GM18858 (cell line): ENCODE measurements at regions not wholly inside any gene's neighbourhood (a gene's known extent, or its start where the extent isn't known, plus 50 kb on each side); places are given as distances from the start of the nearest gene placed in this dataset.

Source experiments
- ATAC-seq: cut with Tn5 transposase; IDR thresholded peaks from one replicate; pipeline ENCODE4 v1.9.1; 2021; ENCODE audit not compliant: unreplicated experiment

GRCh38 chr22:49282596-49282995 lies 545.1 kb downstream of the BRD1 start:
- ATAC-seq: no peak

DNA sequence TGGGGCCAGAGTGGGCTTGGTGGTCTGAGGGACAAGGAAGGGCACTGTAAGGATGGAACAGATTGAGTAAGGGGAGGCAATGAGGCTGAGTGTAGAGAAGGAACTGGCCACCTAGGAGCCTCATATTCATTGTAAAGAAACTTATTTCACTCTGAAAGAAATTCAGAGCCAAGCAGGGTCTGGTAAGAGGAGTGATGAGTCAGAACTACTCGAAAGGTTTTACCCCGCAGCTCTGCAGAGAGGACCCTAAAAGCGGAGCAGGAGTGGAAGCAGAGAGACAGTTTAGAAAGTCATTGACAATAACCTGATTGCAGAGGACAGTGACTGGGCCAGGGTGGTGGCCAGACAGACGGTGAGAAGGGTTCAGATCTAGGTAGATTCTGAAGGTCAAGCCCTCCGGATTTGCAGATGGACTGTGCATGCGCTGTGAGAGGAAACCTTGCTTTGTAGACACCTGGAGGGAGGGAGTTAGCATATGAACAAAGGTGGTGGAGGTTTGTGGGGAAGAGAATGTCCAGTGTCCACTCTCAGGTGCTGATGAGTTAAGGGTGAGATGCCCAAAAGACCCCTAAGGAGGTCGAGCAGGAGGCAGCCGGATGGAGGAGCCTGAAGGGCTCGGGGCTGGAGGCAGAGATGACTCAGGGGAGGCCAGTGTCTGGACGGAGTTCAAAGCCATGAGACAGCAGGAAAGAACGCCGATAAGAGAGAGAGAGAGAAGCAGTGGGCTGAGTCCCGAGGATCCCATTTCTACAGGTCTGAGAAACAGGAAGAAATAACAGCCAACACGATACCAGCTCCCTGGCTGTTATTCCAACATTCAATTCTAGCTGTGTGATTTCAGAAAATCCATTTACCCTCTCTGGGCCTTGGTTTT lies 546.0 kb downstream of the BRD1 start:
- ATAC-seq: no peak

DNA sequence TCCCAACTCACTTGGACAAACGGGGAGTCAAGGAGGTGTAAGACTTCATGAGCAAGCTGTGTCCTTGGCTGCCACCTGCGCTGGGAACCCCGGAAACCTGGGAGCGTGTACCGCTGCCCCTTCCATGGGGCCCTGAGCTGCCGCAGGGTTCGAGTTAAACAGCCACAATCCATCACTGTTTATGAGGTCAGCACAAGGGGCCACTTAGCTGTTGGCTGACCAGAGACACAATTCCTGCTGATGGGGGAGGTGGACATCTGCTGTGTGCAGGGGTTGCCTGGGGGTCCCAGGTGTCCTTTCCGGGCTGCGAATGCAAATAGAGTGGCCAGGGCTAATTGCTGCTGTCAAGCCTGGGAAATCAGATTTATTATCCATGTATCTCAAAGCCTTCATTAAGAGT lies 549.3 kb downstream of the BRD1 start:
- ATAC-seq: no peak

DNA sequence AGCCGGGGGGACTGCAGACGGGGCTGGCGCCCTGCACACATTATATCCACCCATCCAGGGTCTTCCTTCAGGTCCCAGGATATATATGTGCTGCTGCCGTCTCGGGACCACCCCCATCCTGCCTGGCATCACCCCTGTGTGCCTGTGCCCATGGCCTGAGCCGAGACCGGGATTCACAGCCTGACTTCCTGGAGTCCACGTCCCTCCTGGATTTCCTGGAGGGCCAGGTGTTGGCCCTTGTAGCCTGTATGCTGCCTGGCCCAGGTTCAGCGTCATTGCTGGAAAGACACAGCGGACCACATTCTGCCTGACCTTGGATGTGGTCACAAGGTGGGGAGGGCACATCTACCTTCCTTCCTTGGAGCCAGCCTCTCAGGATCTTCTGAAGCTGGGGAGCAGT lies 551.1 kb downstream of the BRD1 start:
- no peak for ATAC-seq

- ATAC-seq: no peak
Observed at GRCh38 chr22:49274754-49275380, 552.8 kb downstream of the BRD1 start.

DNA sequence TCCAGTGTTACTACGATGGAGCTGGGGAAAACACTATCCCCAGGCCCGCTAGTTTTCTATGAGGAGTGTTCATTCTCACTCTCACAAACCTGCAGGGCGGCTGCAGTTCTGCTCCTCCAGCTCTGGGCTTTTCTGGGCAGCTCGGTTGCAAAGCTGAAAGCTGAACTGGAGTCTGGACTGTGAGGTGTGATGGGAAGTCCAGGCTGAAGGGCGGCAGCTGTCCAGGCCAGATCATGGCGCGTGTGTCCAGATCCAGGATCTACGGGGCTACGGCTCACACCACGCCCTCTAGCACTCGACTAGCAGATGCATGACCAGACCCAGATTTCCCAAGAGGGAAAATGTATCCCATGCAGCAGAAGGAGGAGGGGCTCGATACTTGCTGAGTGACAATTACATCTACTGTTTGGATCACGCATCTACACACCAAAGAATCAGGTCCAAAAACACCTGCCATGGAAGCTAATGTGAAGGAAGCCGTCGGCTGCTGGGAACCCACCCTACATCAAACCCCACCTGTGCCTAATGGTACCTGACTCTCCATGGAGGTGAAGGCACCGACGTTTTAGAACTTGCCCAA lies 555.0 kb downstream of the BRD1 start:
- no peak for ATAC-seq

- ATAC-seq: no peak
Observed at GRCh38 chr22:49271831-49272230, 555.8 kb downstream of the BRD1 start.

GRCh38 chr22:49271369-49271727 lies 556.3 kb downstream of the BRD1 start:
- ATAC-seq: no peak

GRCh38 chr22:49270595-49271368 lies 556.9 kb downstream of the BRD1 start:
- ATAC-seq: no peak

GRCh38 chr22:49269928-49270327 lies 557.7 kb downstream of the BRD1 start:
- ATAC-seq: no peak

DNA sequence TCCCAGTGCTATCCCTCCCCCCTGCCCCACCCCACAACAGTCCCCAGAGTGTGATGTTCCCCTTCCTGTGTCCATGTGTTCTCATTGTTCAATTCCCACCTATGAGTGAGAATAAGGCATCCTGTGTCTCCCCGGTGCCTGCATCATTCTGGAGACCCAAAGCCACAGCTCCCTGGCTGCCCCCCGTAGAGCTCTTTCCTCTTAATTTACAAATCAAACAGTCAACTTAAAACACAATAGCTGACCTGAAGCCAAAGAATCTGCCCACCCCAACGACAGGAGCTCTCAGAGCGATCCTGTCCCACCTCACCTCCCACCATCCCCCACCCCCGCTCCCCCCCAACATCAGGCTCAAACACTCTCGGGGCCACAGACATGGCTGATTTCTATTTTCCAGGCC lies 558.3 kb downstream of the BRD1 start:
- no peak for ATAC-seq

GRCh38 chr22:49268924-49269323 lies 558.7 kb downstream of the BRD1 start:
- ATAC-seq: no peak

DNA sequence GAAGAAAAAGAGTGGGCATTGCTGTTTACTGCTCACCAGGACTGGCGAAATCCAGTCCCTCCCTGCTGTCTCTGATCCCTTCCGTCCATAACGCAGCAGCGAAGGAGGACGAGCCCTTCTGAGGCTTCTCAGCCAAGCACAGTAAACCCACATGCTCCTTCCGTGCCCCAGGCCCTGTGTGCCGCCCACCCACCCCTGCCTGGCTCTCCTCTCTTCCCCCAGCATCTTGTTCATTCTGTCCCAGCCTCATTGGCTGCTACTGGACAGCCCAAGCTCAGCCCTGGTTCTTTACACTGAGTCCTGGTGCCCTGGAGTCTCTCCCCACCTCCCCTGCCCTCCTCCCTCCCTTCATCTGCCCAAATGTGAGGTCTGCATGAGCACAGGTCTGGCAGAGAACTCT lies 559.7 kb downstream of the BRD1 start:
- ATAC-seq: no peak

GRCh38 chr22:49266561-49267519 lies 560.8 kb downstream of the BRD1 start:
- ATAC-seq: no peak

DNA sequence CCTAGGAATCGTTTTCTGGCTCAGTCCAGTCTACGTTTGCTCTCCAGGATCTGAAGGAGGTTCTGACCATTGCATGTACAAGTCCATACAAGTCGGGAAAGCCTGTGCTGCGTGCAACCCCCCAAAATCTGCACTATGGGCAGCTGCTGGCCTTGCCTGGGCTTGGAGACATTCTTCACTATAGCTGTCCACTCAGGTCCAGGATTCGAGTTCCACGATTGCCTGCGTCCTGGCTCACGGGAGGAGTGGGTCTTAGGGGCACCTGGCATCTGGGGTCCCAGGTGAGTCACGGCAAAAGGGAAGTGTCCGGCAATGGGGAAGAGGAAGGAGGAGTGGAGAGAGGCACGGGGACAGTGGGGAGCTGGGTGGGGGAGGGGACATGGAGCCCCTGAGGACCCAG lies 563.0 kb downstream of the BRD1 start:
- no peak for ATAC-seq

GRCh38 chr22:49263101-49263500 lies 564.6 kb downstream of the BRD1 start:
- no peak for ATAC-seq

DNA sequence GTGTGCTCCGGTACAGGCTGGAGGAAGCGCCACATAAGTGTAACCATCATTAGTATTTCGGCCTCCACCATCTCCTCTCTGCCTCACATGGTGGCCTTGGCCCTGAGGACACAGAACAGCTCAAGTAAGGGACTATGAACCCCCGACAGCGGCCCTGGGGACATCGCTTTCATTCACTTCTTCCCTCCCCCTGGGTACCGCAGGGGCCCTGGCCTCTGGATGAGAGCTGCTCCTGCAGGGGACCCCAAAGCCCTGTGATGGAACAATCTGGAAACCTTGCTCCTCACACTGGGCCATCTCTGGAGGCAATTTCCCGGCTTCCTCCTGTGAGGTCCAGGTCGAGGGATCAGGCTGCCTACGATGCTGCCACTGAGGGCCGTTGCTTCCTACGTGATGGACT lies 565.5 kb downstream of the BRD1 start:
- ATAC-seq: no peak

DNA sequence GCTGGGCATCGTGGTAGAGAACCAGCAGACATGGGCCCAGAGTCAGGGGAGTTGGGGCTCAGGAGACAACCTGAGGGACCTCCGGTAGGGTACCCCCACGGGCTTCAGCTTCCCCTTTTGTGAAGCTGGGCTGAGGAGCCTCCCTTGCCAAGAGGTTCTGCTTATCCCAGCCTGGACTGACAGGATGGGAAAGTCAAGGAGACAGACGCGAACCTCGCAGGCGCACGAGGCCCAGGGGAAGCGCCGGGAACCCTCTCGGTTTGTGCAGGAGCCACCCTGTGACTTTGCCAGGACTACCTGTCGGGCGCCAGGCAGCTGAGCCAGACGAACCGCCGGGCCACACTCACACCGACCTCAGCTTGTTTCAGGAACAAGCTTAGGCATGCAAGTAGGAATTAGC lies 566.1 kb downstream of the BRD1 start:
- ATAC-seq: no peak

- ATAC-seq: no peak
Observed at GRCh38 chr22:49260681-49261580, 566.7 kb downstream of the BRD1 start.
